ENCODE measurements at regions not wholly inside any gene's neighbourhood (a gene's known extent, or its start where the extent isn't known, plus 50 kb on each side); places are given as distances from the start of the nearest gene placed in this dataset.
A peak's percentile ranks its signal among the peaks of the same experiment; 100 is the strongest.

DNA sequence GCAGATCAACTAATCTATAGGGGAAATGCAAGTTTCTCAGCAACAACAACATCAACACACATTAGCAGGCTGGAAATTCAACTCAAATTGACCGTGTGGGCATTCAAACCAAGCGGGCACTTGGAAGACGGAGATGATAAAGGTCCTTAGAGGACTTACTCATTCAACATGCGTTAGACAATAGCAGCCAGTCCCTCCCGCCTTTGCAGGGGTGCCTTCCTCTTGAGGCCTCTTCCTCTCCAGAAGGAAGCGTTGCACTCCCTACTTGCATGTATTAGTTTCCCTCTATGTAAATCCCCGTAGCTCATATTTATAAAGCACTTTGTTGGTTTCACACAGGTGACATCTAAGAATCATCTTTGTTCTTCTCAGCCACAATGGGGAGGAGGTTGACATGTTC is 300.8 kb upstream of the STXBP5 start:
- no peak for DNase-seq (ENCODE audit: low read depth)

DNA sequence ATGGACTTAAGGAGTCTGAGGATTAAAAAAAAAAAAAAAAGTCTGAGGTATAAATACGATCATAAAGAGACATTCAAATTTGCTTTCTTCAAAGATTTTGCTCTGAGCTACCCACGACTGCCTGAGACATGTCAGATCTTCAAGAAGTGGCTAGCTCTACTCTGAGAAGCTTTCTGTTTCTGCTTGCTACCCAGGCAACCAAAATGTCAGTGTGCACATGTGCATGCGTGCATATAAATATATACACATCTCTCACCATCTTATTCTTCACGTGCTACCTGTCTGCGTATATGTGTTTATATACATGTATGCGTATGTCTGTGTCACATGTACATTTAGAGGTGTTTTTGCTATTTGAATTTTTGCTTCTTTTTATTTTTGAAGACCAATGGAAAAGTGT is 299.6 kb upstream of the STXBP5 start:
- DNase-seq (ENCODE audit: low read depth): no peak

DNA sequence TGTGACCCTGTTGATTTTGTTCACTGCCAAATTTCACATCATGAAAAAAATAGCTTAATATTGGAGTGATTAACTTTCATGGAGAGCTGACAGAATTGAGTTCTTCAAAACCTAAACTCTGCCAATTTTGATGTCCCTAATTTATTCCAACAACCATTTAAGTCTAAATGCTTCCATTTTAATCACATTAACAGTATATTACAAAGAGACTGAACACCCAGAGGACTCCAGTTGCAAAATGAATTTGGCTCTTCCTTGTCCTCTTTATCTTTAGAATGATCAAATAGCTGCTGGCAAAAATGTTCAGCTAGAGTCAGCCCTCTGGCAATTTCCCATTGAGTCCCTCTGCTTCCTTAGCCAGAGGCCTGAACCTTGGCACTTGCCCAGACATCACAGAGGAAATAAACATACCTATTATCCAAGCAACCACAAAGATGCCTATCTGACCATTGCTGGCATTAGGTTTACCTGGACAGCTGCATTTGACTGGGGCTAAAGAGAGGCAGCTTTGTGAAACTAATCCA is 299.0 kb upstream of the STXBP5 start:
- DNase-seq (ENCODE audit: low read depth): peak; percentile 44

DNA sequence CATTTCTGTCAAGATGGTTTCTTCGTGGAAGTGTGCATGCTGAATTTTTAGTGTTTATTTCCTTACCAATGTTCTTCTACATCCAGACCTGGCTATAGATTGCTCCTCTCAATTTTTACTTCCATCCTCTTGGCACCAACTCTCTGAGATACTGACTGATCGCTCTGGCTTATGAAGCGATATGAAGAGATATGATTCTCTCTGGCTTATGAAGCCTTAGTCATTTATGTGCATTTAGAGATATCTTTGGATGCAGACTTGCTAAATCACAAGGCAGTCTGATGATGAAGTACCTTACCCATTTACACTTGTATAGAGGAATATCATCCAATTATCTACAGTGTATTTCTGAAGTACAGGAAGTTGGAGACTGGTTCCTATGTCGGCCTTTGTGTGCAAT is 295.4 kb upstream of the STXBP5 start:
- DNase-seq (ENCODE audit: low read depth): no peak

DNA sequence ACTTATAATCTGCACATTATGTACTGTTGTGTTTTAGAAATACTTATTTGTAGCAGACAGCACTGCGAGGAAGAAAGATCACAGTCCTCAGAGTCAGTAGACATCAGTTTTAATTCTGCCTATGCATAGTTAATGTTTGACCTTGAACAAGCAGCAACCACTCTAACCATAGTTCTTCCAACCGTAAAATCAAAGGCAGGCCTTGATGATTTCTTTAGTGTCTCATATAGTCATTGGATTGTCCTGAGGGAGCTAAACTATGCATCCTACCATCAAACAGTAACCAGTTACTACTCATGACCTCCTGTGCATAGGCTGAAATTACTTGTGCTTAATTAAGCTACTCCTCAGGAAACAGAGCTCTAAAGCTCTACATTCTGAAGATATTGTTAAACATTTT is 294.8 kb upstream of the STXBP5 start:
- DNase-seq (ENCODE audit: low read depth): no peak

DNA sequence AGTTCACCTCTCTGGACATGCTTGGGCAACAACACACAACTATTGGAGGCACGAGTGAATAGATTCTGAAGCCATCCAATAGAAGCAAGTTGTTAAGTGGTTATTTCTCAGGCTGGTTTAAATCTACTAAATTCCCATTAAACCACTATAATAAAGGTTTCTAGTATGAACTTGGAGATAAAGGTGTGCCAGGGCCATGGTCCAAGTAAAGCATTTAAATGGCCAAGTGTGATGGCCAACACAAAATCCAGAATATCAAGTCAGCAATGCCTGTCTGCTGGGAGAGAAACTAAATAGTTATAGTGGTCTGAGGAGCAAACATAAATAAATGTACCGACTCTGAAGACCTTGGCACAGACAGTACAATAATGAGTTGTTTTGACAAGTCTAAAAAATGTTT is 294.3 kb upstream of the STXBP5 start:
- DNase-seq (ENCODE audit: low read depth): no peak

GRCh38 chr6:146910611-146911010 is 293.6 kb upstream of the STXBP5 start:
- DNase-seq (ENCODE audit: low read depth): no peak

- no peak for DNase-seq (ENCODE audit: low read depth)
Observed at GRCh38 chr6:146911635-146912215, 292.5 kb upstream of the STXBP5 start.

DNA sequence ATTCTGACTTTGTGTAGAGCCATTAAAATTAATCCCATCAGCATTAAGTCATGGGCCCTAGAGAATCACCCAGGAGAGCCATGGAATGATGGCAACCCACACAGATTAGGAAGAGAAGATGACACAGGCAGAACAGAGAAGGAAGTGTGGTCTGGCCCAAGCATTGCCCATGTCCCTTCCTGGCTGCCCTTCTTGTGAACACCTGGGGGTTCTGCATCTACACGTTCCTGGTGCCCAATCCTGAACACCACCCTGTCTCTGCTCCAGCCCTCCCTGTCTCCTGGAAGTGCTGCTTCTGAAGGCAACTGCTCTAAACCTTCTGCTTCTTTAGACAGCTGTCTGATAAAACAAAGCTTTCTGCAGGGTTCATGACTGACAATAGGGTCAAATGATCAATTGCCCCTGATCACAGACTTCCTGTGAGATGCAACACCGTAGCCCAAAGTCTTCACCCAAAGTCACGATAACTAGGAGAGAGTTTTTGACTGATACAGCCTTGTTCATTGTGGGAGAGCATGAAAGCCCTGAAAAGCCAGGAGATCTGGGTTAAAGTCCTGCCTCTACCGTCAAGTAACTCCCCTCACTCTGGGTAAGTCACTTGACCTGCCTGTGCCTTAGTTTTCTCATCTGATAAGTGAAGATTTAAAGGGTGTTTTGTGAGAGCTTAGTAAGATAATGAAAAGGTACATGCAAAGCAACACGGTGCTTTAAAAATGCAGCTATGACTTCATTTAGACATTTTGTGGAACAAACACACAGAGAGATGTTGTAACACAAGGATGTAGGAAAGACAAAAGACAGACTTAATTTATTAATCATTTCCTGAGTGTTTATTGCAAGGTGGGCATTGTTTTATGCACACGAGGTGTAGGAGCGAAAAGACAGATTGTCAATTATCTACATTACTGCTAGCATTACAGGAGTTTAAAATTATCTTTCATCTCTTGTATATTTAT is 291.2 kb upstream of the STXBP5 start:
- DNase-seq (ENCODE audit: low read depth): no peak

GRCh38 chr6:146913842-146914488 is 290.3 kb upstream of the STXBP5 start:
- peak; percentile 98 for DNase-seq (ENCODE audit: low read depth)

GRCh38 chr6:146914489-146915483 is 289.4 kb upstream of the STXBP5 start:
- DNase-seq (ENCODE audit: low read depth): peak; percentile 95

- peak; percentile 37 for DNase-seq (ENCODE audit: low read depth)
Observed at GRCh38 chr6:146915671-146916127, 288.5 kb upstream of the STXBP5 start.

DNA sequence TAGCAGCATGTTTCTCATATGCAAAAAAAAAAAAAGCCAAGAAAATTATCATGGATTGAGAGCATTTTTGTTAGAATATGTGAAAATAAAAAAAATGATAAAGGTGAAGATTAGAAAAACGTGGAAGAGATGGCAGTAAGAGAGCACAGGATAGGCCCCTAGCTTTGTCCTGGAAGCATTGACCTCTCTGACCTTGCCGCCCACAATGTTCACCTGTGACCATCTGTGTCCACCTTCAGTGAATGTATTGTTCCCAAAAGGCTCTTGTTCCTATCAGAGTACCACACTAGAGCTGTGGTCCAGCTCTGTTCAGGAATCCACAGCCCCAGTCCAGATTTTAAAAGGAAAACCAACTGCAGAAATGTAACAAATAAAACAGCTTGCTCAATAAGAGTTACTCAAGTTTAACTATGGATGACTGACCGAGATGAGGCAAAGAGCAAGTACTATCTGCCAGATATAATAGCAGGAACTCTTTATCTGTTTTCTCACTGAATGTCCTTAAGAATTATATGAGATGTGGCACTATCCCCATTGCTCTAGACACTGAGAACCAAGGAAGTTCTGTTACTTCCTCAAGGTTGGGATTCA is 287.7 kb upstream of the STXBP5 start:
- no peak for DNase-seq (ENCODE audit: low read depth)

DNA sequence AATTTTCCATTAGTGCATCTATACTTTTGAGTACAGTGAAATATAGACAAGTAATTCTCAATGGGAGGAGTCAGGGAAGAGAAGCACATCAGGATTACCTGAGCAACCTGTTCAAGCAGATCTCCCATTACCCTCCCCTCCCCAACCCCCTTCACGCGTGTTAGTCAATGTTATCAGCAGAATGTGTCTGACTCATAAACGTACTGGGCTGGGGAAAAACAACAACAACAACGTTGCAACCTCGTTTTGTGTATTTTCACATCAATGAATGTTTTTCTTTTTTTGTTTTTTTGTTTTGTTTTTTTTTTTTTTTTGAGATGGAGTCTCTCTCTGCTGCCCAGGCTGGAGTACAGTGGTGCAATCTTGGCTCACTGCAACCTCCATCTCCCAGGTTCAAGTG is 287.0 kb upstream of the STXBP5 start:
- DNase-seq (ENCODE audit: low read depth): no peak

GRCh38 chr6:146917979-146918378 is 286.2 kb upstream of the STXBP5 start:
- DNase-seq (ENCODE audit: low read depth): no peak

GRCh38 chr6:146919017-146919416 is 285.2 kb upstream of the STXBP5 start:
- no peak for DNase-seq (ENCODE audit: low read depth)

DNA sequence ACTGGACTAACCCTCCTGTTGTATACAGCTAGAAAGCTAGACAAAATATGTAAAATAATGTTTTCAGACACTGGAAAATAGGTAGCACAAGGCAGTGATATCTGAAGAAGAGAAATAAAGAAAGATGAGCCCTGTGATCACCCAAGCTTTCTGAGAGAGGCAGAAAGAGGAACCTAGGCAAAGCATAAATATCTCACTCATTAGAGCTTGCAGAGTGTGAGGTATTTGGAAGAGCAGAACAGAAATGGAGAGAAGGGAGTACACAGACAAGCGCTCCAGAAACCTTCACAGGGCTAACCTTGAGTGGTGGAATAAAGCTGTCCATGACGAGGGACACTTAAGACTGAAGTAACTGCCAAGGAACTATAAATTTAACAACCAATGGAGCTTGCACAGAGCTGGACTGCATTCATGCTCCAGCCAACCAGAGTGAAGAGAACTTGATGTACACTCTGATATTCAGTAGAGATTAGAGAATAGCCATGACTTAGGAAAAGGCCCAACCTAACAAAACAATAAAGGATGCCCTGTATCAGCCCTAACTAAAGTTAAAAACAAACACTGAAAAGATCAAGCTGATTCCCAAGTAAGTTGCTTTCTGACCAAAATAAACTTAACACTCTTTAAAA is 280.9 kb upstream of the STXBP5 start:
- DNase-seq (ENCODE audit: low read depth): no peak

DNA sequence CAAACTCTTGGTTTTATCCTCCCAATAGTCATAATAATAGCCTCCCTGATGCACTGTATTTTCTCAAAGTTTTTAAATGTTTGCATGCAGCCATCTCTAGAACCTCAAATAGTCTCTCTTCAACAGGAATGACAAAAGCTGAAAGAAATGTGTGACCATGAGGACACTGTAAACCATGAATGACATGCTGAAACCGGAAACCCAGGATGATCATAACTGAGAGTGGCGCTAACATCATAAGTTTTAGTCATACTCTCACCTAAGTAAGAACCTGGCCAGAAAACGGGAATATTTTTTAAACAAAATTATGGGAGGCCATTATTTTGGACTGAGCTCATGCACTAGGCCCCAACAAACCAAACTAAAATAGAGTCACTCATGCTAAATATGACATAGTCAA is 278.4 kb upstream of the STXBP5 start:
- no peak for DNase-seq (ENCODE audit: low read depth)

DNA sequence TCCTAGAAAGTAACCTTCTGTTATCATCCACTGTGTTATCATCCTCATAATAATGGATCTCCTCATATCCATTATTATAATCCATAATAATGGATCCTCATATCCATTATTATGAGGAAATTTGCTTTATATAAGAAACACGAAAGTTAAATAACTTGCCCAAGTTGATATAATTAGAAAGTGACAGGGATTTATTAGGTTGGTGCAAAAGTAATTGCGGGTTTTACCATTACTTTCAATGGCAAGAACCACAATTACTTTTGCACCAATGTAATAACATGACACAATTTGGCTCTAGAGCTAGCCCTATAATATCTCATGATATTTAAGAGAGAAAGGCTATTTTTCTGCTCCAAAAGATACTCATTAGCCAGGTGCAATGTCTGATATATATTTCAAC is 275.7 kb upstream of the STXBP5 start:
- no peak for DNase-seq (ENCODE audit: low read depth)

GRCh38 chr6:146931214-146931613 is 273.0 kb upstream of the STXBP5 start:
- DNase-seq (ENCODE audit: low read depth): no peak

DNA sequence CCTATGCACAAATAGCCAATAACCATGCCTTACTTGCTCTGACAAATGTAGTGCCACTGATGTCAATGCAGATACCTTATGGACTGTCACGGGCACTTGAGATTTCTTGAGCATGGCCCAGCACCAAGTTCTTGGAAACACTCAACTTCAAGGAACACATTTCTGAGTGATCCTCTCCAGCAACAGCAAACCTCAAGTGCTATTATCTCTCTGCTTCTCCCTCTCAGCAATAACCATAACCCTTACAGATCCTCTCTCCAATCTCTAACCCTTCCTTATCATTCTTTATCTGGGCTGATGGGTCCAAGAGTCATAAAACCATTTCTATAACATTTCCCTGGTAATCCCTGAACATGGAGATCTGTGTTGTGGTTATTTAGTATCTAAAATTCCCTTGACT is 266.9 kb upstream of the STXBP5 start:
- DNase-seq (ENCODE audit: low read depth): no peak
